ENCODE measurements at regions not wholly inside any gene's neighbourhood (a gene's known extent, or its start where the extent isn't known, plus 50 kb on each side); places are given as distances from the start of the nearest gene placed in this dataset.
"Not testable (repeated sequence)": the region's sequence is repeated elsewhere in the genome, so short reads cannot be mapped to it uniquely, and the experiment has no call there.

GRCh38 chr7:153217032-153217431 is 457.5 kb downstream of the ACTR3B start:
- no peak for DNase-seq

GRCh38 chr7:153224890-153225289 is 465.3 kb downstream of the ACTR3B start:
- DNase-seq: no peak

GRCh38 chr7:153245136-153245535 is 485.6 kb downstream of the ACTR3B start:
- DNase-seq: not testable (repeated sequence)

GRCh38 chr7:153245809-153246208 is 486.3 kb downstream of the ACTR3B start:
- no peak for DNase-seq

- no peak for DNase-seq
Observed at GRCh38 chr7:153247926-153248325, 488.4 kb downstream of the ACTR3B start.

- DNase-seq: no peak
Observed at GRCh38 chr7:153258686-153259085, 499.1 kb downstream of the ACTR3B start.

- no peak for DNase-seq
Observed at GRCh38 chr7:153276394-153276793, 516.8 kb downstream of the ACTR3B start.

- no peak for DNase-seq
Observed at GRCh38 chr7:153286763-153287162, 527.2 kb downstream of the ACTR3B start.

GRCh38 chr7:153290066-153290465 is 530.5 kb downstream of the ACTR3B start:
- DNase-seq: no peak

GRCh38 chr7:153297141-153297540 is 537.6 kb downstream of the ACTR3B start:
- no peak for DNase-seq

GRCh38 chr7:153301936-153302335 is 542.4 kb downstream of the ACTR3B start:
- no peak for DNase-seq

- DNase-seq: no peak
Observed at GRCh38 chr7:153320005-153320404, 560.5 kb downstream of the ACTR3B start.

- DNase-seq: peak; percentile 54
Observed at GRCh38 chr7:153320681-153321080, 561.1 kb downstream of the ACTR3B start.

- DNase-seq: no peak
Observed at GRCh38 chr7:153322991-153323390, 563.4 kb downstream of the ACTR3B start.

GRCh38 chr7:153324094-153324493 is 564.5 kb downstream of the ACTR3B start:
- DNase-seq: no peak

GRCh38 chr7:153327683-153328082 is 568.1 kb downstream of the ACTR3B start:
- DNase-seq: no peak

- no peak for DNase-seq
Observed at GRCh38 chr7:153331427-153331826, 571.9 kb downstream of the ACTR3B start.

GRCh38 chr7:153354071-153354470 is 594.5 kb downstream of the ACTR3B start:
- no peak for DNase-seq

- DNase-seq: no peak
Observed at GRCh38 chr7:153370092-153370491, 610.5 kb downstream of the ACTR3B start.

GRCh38 chr7:153380636-153381035 is 621.1 kb downstream of the ACTR3B start:
- no peak for DNase-seq

GRCh38 chr7:153381275-153382040 is 621.9 kb downstream of the ACTR3B start:
- DNase-seq: peak; percentile 75

GRCh38 chr7:153382641-153383101 is 623.1 kb downstream of the ACTR3B start:
- DNase-seq: no peak

GRCh38 chr7:153383781-153384180 is 624.2 kb downstream of the ACTR3B start:
- no peak for DNase-seq

- no peak for DNase-seq
Observed at GRCh38 chr7:153385502-153385901, 626.0 kb downstream of the ACTR3B start.
